GM12872 (cell line): ENCODE measurements at regions not wholly inside any gene's neighbourhood (a gene's known extent, or its start where the extent isn't known, plus 50 kb on each side); places are given as distances from the start of the nearest gene placed in this dataset.

Experiments used
- CTCF ChIP-seq: IDR thresholded peaks from 3 replicates; pipeline ENCODE4 v1.5.1; 2011; ENCODE audit warnings: low read depth, mild to moderate bottlenecking, low read length, moderate library complexity; ENCODE audit not compliant: insufficient read depth

GRCh38 chr16:35651841-35652240, 2192.4 kb downstream of the TP53TG3F start:
- TF ChIP-seq CTCF: no peak

- TF ChIP-seq CTCF: no peak
Observed at GRCh38 chr16:35664091-35664693, 2204.8 kb downstream of the TP53TG3F start.

- no peak for TF ChIP-seq CTCF
Observed at GRCh38 chr16:35685085-35685484, 2225.7 kb downstream of the TP53TG3F start.

- no peak for TF ChIP-seq CTCF
Observed at GRCh38 chr16:35686595-35686994, 2227.2 kb downstream of the TP53TG3F start.

- no peak for TF ChIP-seq CTCF
Observed at GRCh38 chr16:35687071-35687470, 2227.7 kb downstream of the TP53TG3F start.

GRCh38 chr16:35687781-35688180, 2228.4 kb downstream of the TP53TG3F start:
- TF ChIP-seq CTCF: no peak

- TF ChIP-seq CTCF: no peak
Observed at GRCh38 chr16:35689764-35690163, 2230.4 kb downstream of the TP53TG3F start.

- no peak for TF ChIP-seq CTCF
Observed at GRCh38 chr16:35690413-35690812, 2231.0 kb downstream of the TP53TG3F start.
